T-helper 1 cell treated with Interleukin-12 subunit alpha and Interleukin-12 subunit beta and Interleukin-4 antibody, amounts not matched to agents 30 μg/mL and 1 μg/mL, for 36 hours (primary cell): ENCODE measurements at regions not wholly inside any gene's neighbourhood (a gene's known extent, or its start where the extent isn't known, plus 50 kb on each side); places are given as distances from the start of the nearest gene placed in this dataset.

Experiments used
- H3K27ac Mint-ChIP-seq: one replicate; pipeline ENCODE4 v1.8.0; 2021; ENCODE audit warnings: mild to moderate bottlenecking, mixed read lengths
- H3K27me3 Mint-ChIP-seq: one replicate; pipeline ENCODE4 v1.8.0; 2021; ENCODE audit warnings: low read depth, mixed read lengths
- H3K36me3 Mint-ChIP-seq: one replicate; pipeline ENCODE4 v1.8.0; 2021; ENCODE audit warnings: low read depth, mixed read lengths
- H3K4me1 Mint-ChIP-seq: one replicate; pipeline ENCODE4 v1.8.0; 2021; ENCODE audit warnings: low read depth, mixed read lengths
- H3K4me3 Mint-ChIP-seq: one replicate; pipeline ENCODE4 v1.8.0; 2021; ENCODE audit warnings: mild to moderate bottlenecking, moderate library complexity, mixed read lengths
- H3K9me3 Mint-ChIP-seq: one replicate; pipeline ENCODE4 v1.8.0; 2021; ENCODE audit warnings: mixed read lengths

- Mint-ChIP-seq H3K36me3 (no peaks in the 10 kb centered on the region), H3K4me1 (peaks cover 13% of the 10 kb centered on the region), H3K27me3 (no peaks in the 10 kb centered on the region), H3K27ac (no peak overlapping the region), H3K4me3 (no peak overlapping the region), H3K9me3 (peaks cover 5% of the 10 kb centered on the region)
Observed at GRCh38 chr6:14281811-14282660, 164.5 kb downstream of the CD83 start.

GRCh38 chr6:14282854-14283505 is 165.4 kb downstream of the CD83 start:
- Mint-ChIP-seq H3K36me3 (no peaks in the 10 kb centered on the region), H3K4me3 (no peak overlapping the region), H3K4me1 (peaks cover 3% of the 10 kb centered on the region), H3K9me3 (peaks cover 5% of the 10 kb centered on the region), H3K27ac (no peak overlapping the region), H3K27me3 (no peaks in the 10 kb centered on the region)

- Mint-ChIP-seq H3K36me3 (no peaks in the 10 kb centered on the region), H3K9me3 (peaks cover 5% of the 10 kb centered on the region), H3K4me1 (no peaks in the 10 kb centered on the region), H3K4me3 (no peak overlapping the region), H3K27me3 (no peaks in the 10 kb centered on the region), H3K27ac (no peak overlapping the region)
Observed at GRCh38 chr6:14283600-14284235, 166.1 kb downstream of the CD83 start.

- Mint-ChIP-seq H3K36me3 (no peaks in the 10 kb centered on the region), H3K4me1 (no peaks in the 10 kb centered on the region), H3K9me3 (peaks cover 6% of the 10 kb centered on the region), H3K4me3 (no peak overlapping the region), H3K27me3 (no peaks in the 10 kb centered on the region), H3K27ac (no peak overlapping the region)
Observed at GRCh38 chr6:14284969-14285590, 167.5 kb downstream of the CD83 start.

GRCh38 chr6:14286144-14286543 is 168.6 kb downstream of the CD83 start:
- H3K27me3 Mint-ChIP-seq, result peaks cover 3% of the 10 kb centered on the region
- H3K36me3 Mint-ChIP-seq, result no peaks in the 10 kb centered on the region
- no peak overlapping the region for H3K27ac Mint-ChIP-seq
- no peak overlapping the region for H3K4me3 Mint-ChIP-seq
- H3K9me3 Mint-ChIP-seq, result peaks cover 4% of the 10 kb centered on the region
- H3K4me1 Mint-ChIP-seq, result peaks cover 5% of the 10 kb centered on the region

- no peaks in the 10 kb centered on the region for H3K36me3 Mint-ChIP-seq
- H3K9me3 Mint-ChIP-seq, result peaks cover 4% of the 10 kb centered on the region
- peaks cover 3% of the 10 kb centered on the region for H3K27me3 Mint-ChIP-seq
- H3K27ac Mint-ChIP-seq, result no peak overlapping the region
- peaks cover 5% of the 10 kb centered on the region for H3K4me1 Mint-ChIP-seq
- H3K4me3 Mint-ChIP-seq, result no peak overlapping the region
Observed at GRCh38 chr6:14286634-14287428, 169.3 kb downstream of the CD83 start.

- Mint-ChIP-seq H3K27ac (no peak overlapping the region), H3K9me3 (peaks cover 4% of the 10 kb centered on the region), H3K4me1 (peaks cover 5% of the 10 kb centered on the region), H3K36me3 (no peaks in the 10 kb centered on the region), H3K27me3 (peaks cover 7% of the 10 kb centered on the region), H3K4me3 (no peak overlapping the region)
Observed at GRCh38 chr6:14287707-14288106, 170.1 kb downstream of the CD83 start.

GRCh38 chr6:14288910-14289309 is 171.3 kb downstream of the CD83 start:
- no peak overlapping the region for H3K27ac Mint-ChIP-seq
- peaks cover 5% of the 10 kb centered on the region for H3K4me1 Mint-ChIP-seq
- peaks cover 4% of the 10 kb centered on the region for H3K9me3 Mint-ChIP-seq
- H3K27me3 Mint-ChIP-seq, result peaks cover 7% of the 10 kb centered on the region
- no peak overlapping the region for H3K4me3 Mint-ChIP-seq
- no peaks in the 10 kb centered on the region for H3K36me3 Mint-ChIP-seq

GRCh38 chr6:14290041-14290771 is 172.6 kb downstream of the CD83 start:
- no peak overlapping the region for H3K4me3 Mint-ChIP-seq
- no peaks in the 10 kb centered on the region for H3K36me3 Mint-ChIP-seq
- peaks cover 4% of the 10 kb centered on the region for H3K9me3 Mint-ChIP-seq
- no peak overlapping the region for H3K27ac Mint-ChIP-seq
- peaks cover 5% of the 10 kb centered on the region for H3K4me1 Mint-ChIP-seq
- peaks cover 7% of the 10 kb centered on the region for H3K27me3 Mint-ChIP-seq

GRCh38 chr6:14290772-14291330 is 173.3 kb downstream of the CD83 start:
- Mint-ChIP-seq H3K4me3 (no peak overlapping the region), H3K9me3 (peaks cover 4% of the 10 kb centered on the region), H3K27me3 (peaks cover 7% of the 10 kb centered on the region), H3K4me1 (peaks cover 5% of the 10 kb centered on the region), H3K27ac (no peak overlapping the region), H3K36me3 (no peaks in the 10 kb centered on the region)

GRCh38 chr6:14291331-14291730 is 173.8 kb downstream of the CD83 start:
- H3K27ac Mint-ChIP-seq, result no peak overlapping the region
- peaks cover 5% of the 10 kb centered on the region for H3K4me1 Mint-ChIP-seq
- H3K4me3 Mint-ChIP-seq, result no peak overlapping the region
- H3K36me3 Mint-ChIP-seq, result no peaks in the 10 kb centered on the region
- H3K9me3 Mint-ChIP-seq, result peaks cover 4% of the 10 kb centered on the region
- H3K27me3 Mint-ChIP-seq, result peaks cover 7% of the 10 kb centered on the region

GRCh38 chr6:14292119-14292518 is 174.5 kb downstream of the CD83 start:
- Mint-ChIP-seq H3K27me3 (peaks cover 7% of the 10 kb centered on the region), H3K4me1 (peaks cover 5% of the 10 kb centered on the region), H3K27ac (no peak overlapping the region), H3K4me3 (no peak overlapping the region), H3K36me3 (no peaks in the 10 kb centered on the region), H3K9me3 (peaks cover 4% of the 10 kb centered on the region)

GRCh38 chr6:14294270-14294951 is 176.8 kb downstream of the CD83 start:
- no peaks in the 10 kb centered on the region for H3K36me3 Mint-ChIP-seq
- H3K27me3 Mint-ChIP-seq, result peaks cover 7% of the 10 kb centered on the region
- peaks cover 5% of the 10 kb centered on the region for H3K4me1 Mint-ChIP-seq
- no peaks in the 10 kb centered on the region for H3K9me3 Mint-ChIP-seq
- no peak overlapping the region for H3K4me3 Mint-ChIP-seq
- H3K27ac Mint-ChIP-seq, result no peak overlapping the region
